ENCODE measurements at regions not wholly inside any gene's neighbourhood (a gene's known extent, or its start where the extent isn't known, plus 50 kb on each side); places are given as distances from the start of the nearest gene placed in this dataset.
"Not testable (repeated sequence)": the region's sequence is repeated elsewhere in the genome, so short reads cannot be mapped to it uniquely, and the experiment has no call there.

- no peak for DNase-seq
Observed at GRCh38 chr4:55028196-55028595, 97.2 kb downstream of the KDR start.

- DNase-seq = no peak
Observed at GRCh38 chr4:55027596-55027995, 97.8 kb downstream of the KDR start.

GRCh38 chr4:55025456-55025855 is 99.9 kb downstream of the KDR start:
- not testable (repeated sequence) for DNase-seq

GRCh38 chr4:55023030-55023429 is 102.4 kb downstream of the KDR start:
- no peak for DNase-seq

GRCh38 chr4:55021214-55021613 is 104.2 kb downstream of the KDR start:
- DNase-seq = no peak

GRCh38 chr4:55020131-55020530 is 105.3 kb downstream of the KDR start:
- DNase-seq = no peak

- DNase-seq = no peak
Observed at GRCh38 chr4:55018978-55019377, 106.4 kb downstream of the KDR start.

- no peak for DNase-seq
Observed at GRCh38 chr4:55018521-55018920, 106.9 kb downstream of the KDR start.

GRCh38 chr4:55017406-55017805 is 108.0 kb downstream of the KDR start:
- no peak for DNase-seq

- DNase-seq = no peak
Observed at GRCh38 chr4:55016131-55016530, 109.3 kb downstream of the KDR start.

- no peak for DNase-seq
Observed at GRCh38 chr4:55014876-55015275, 110.5 kb downstream of the KDR start.

GRCh38 chr4:55013431-55013955 is 111.9 kb downstream of the KDR start:
- DNase-seq = no peak

GRCh38 chr4:55012363-55013230 is 112.8 kb downstream of the KDR start:
- DNase-seq = no peak

- DNase-seq = no peak
Observed at GRCh38 chr4:55011761-55012160, 113.6 kb downstream of the KDR start.

- no peak for DNase-seq
Observed at GRCh38 chr4:55010550-55010949, 114.8 kb downstream of the KDR start.

- DNase-seq = no peak
Observed at GRCh38 chr4:55008166-55009056, 117.0 kb downstream of the KDR start.

- DNase-seq = no peak
Observed at GRCh38 chr4:55005910-55006309, 119.5 kb downstream of the KDR start.

- DNase-seq = no peak
Observed at GRCh38 chr4:55004831-55005230, 120.6 kb downstream of the KDR start.

- no peak for DNase-seq
Observed at GRCh38 chr4:55002431-55002830, 123.0 kb downstream of the KDR start.

GRCh38 chr4:55001538-55001937 is 123.9 kb downstream of the KDR start:
- DNase-seq = no peak

- no peak for DNase-seq
Observed at GRCh38 chr4:54999003-54999402, 126.4 kb downstream of the KDR start.

- DNase-seq = not testable (repeated sequence)
Observed at GRCh38 chr4:54993473-54994026, 131.8 kb downstream of the KDR start.

- no peak for DNase-seq
Observed at GRCh38 chr4:54992266-54992665, 133.1 kb downstream of the KDR start.

All from stimulated activated naive CD4-positive, alpha-beta T cell treated with Interleukin-2 at 50 U/mL for 16 hours (primary cell).